Thymus (tissue), 11 donors: ENCODE measurements at regions not wholly inside any gene's neighbourhood (a gene's known extent, or its start where the extent isn't known, plus 50 kb on each side); places are given as distances from the start of the nearest gene placed in this dataset.

ENCODE experiments used
- DNase-seq, 9 donors: peaks; one replicate each; pipeline ENCODE4 v3.0.0-alpha.2; 2013; ENCODE audit warnings: low spot score in 9 of 9, low read depth in 6 of 9, missing footprints in 1 of 9
- H3K27ac ChIP-seq, 2 donors: one replicate each; pipeline ENCODE4 v1.5.1; 2013; ENCODE audit warnings: control low read depth in 1 of 2, low read depth in 1 of 2, low read length in 1 of 2, mild to moderate bottlenecking in 1 of 2, moderate library complexity in 1 of 2
- H3K27me3 ChIP-seq, 2 donors: one replicate each; pipeline ENCODE4 v1.5.1; 2013; ENCODE audit warnings: low read length in 1 of 2; ENCODE audit not compliant: control insufficient read depth in 2 of 2, insufficient read depth in 1 of 2
- H3K36me3 ChIP-seq, 2 donors: one replicate each; pipeline ENCODE4 v1.5.1; 2013; ENCODE audit warnings: low read length in 1 of 2, mild to moderate bottlenecking in 1 of 2, moderate library complexity in 1 of 2; ENCODE audit not compliant: control insufficient read depth in 2 of 2, insufficient read depth in 2 of 2
- H3K4me1 ChIP-seq, 2 donors: one replicate each; pipeline ENCODE4 v1.5.1; 2013; ENCODE audit warnings: low read length in 2 of 2; ENCODE audit not compliant: control insufficient read depth in 2 of 2, insufficient read depth in 2 of 2
- H3K4me3 ChIP-seq, 2 donors: one replicate each; pipeline ENCODE4 v1.5.1; 2013; ENCODE audit warnings: low read length in 2 of 2, control low read depth in 1 of 2, mild to moderate bottlenecking in 1 of 2
- H3K9me3 ChIP-seq, 2 donors: one replicate each; pipeline ENCODE4 v1.5.1; 2013; ENCODE audit warnings: low read length in 1 of 2, mild to moderate bottlenecking in 1 of 2; ENCODE audit not compliant: control insufficient read depth in 2 of 2, insufficient read depth in 1 of 2
- WGBS: extraction: QIAGEN DNeasy Blood & Tissue Kit; methylation state at CpG from one replicate; pipeline ENCODE4 v1.1.7; 2013; 5-methylcytosine and 5-hydroxymethylcytosine counted together
- donor health status: healthy.

DNA sequence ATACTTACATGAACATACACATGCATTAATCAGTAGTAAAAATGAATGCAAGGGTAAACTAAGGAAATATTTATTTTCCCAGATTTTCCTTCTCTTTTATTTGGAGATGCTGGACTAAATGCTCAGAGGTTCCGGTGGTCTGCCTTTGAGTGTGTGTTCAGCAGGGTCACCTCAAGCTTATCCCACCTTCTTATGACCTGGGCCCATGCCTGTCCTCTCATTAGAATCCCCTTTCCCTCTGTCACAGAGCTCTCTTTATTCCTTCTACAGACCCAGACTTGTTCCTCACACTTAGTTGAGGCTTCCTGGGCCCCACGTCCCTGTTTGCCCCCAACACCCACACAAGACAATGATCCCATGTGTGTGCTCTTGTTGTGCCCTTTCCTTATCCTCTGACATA, 61.6 kb upstream of the TOP3B start:
- H3K4me1 ChIP-seq = no peaks in the 10 kb centered on the region
- DNase-seq = no peak
- no peak overlapping the region for H3K4me3 ChIP-seq
- no peaks in the 10 kb centered on the region for H3K36me3 ChIP-seq
- 87% methylated on average over 2 of the region's 2 CpGs for whole genome bisulfite sequencing
- no peaks in the 10 kb centered on the region for H3K9me3 ChIP-seq
- no peak overlapping the region for H3K27ac ChIP-seq
- peaks cover 0 to 12% of the 10 kb centered on the region in 2 donors for H3K27me3 ChIP-seq

- Histone ChIP-seq H3K4me1 (no peaks in the 10 kb centered on the region), H3K4me3 (no peak overlapping the region), H3K27me3 (peaks cover 0 to 10% of the 10 kb centered on the region in 2 donors), H3K9me3 (no peaks in the 10 kb centered on the region), H3K27ac (no peak overlapping the region), H3K36me3 (no peaks in the 10 kb centered on the region)
- 87% methylated on average over 11 of the region's 11 CpGs for WGBS
- no peak for DNase-seq
These were observed 60.9 kb upstream of the TOP3B start for GRCh38 chr22:22043296-22044078.

- H3K27me3 ChIP-seq = peaks cover 0 to 10% of the 10 kb centered on the region in 2 donors
- H3K27ac ChIP-seq = no peak overlapping the region
- no peaks in the 10 kb centered on the region for H3K36me3 ChIP-seq
- no peaks in the 10 kb centered on the region for H3K4me1 ChIP-seq
- no peak for DNase-seq
- 78% methylated on average over 7 of the region's 7 CpGs for WGBS
- no peaks in the 10 kb centered on the region for H3K9me3 ChIP-seq
- H3K4me3 ChIP-seq = no peak overlapping the region
These were observed 60.2 kb upstream of the TOP3B start for GRCh38 chr22:22042599-22043295.

GRCh38 chr22:22042009-22042408, 59.4 kb upstream of the TOP3B start:
- WGBS = 81% methylated on average over 1 of the region's 1 CpG
- DNase-seq = no peak
- H3K9me3 ChIP-seq = no peaks in the 10 kb centered on the region
- no peak overlapping the region for H3K4me3 ChIP-seq
- H3K27ac ChIP-seq = no peak overlapping the region
- H3K27me3 ChIP-seq = peaks cover 0 to 8% of the 10 kb centered on the region in 2 donors
- H3K36me3 ChIP-seq = no peaks in the 10 kb centered on the region
- no peaks in the 10 kb centered on the region for H3K4me1 ChIP-seq

- DNase-seq = no peak
These were observed 58.3 kb upstream of the TOP3B start for GRCh38 chr22:22040908-22041307.

DNA sequence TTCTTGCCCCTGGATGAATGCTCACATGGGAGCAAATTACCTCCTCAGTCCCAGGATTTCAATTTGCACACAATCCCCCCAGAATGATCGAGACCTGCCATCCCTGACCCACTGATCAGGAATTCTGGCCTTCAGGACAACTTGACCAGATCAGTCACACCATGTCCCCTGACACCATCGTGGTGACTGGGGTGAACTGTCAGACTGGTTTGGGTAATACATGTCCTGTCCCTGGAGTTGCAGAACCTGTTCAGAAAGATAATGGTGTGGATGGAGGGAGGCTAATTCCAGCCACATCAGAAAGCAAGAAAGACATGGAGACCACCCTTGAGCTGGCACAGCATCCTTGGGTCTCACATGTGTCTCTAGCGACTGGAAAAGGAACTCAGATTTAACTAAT, 57.9 kb upstream of the TOP3B start:
- no peak for DNase-seq
- H3K27ac ChIP-seq = no peak overlapping the region
- no peaks in the 10 kb centered on the region for H3K36me3 ChIP-seq
- no peaks in the 10 kb centered on the region for H3K4me1 ChIP-seq
- no peak overlapping the region for H3K4me3 ChIP-seq
- H3K9me3 ChIP-seq = no peaks in the 10 kb centered on the region
- H3K27me3 ChIP-seq = peaks cover 0 to 4% of the 10 kb centered on the region in 2 donors
- WGBS = 88% methylated on average over 3 of the region's 3 CpGs

More at GRCh38 chr22:22040908-22041307, 58.3 kb upstream of the TOP3B start:
- Histone ChIP-seq H3K27me3 (peaks cover 0 to 4% of the 10 kb centered on the region in 2 donors), H3K4me3 (no peak overlapping the region), H3K36me3 (no peaks in the 10 kb centered on the region), H3K4me1 (no peaks in the 10 kb centered on the region), H3K27ac (no peak overlapping the region), H3K9me3 (no peaks in the 10 kb centered on the region)

- DNase-seq = no peak
- Histone ChIP-seq H3K27ac (no peak overlapping the region), H3K27me3 (peaks cover 0 to 4% of the 10 kb centered on the region in 2 donors), H3K36me3 (no peaks in the 10 kb centered on the region), H3K4me1 (no peaks in the 10 kb centered on the region), H3K9me3 (no peaks in the 10 kb centered on the region), H3K4me3 (no peak overlapping the region)
- 64% methylated on average over 4 of the region's 4 CpGs for WGBS
These were observed 56.9 kb upstream of the TOP3B start for GRCh38 chr22:22039286-22040074.

GRCh38 chr22:22038178-22038880, 55.7 kb upstream of the TOP3B start:
- no peaks in the 10 kb centered on the region for H3K4me1 ChIP-seq
- no peak overlapping the region for H3K27ac ChIP-seq
- WGBS = 93% methylated on average over 1 of the region's 1 CpG

More at GRCh38 chr22:22038178-22038880, 55.7 kb upstream of the TOP3B start:
- Histone ChIP-seq H3K27me3 (no peaks in the 10 kb centered on the region), H3K36me3 (no peaks in the 10 kb centered on the region), H3K9me3 (no peaks in the 10 kb centered on the region), H3K4me3 (no peak overlapping the region)
- no peak for DNase-seq
